VCaP (cell line): ENCODE measurements at regions not wholly inside any gene's neighbourhood (a gene's known extent, or its start where the extent isn't known, plus 50 kb on each side); places are given as distances from the start of the nearest gene placed in this dataset.

Source experiments
- H3K27ac ChIP-seq: fragments of 450-650 bp; 2 replicates; pipeline ENCODE4 v1.5.1; 2017
- TF ChIP-seq, protein P1 (sequence below): fragments of 450-650 bp; conservative IDR thresholded peaks from 2 replicates; pipeline ENCODE4 v1.5.1; 2017; ENCODE audit warnings: mild to moderate bottlenecking, moderate library complexity

DNA sequence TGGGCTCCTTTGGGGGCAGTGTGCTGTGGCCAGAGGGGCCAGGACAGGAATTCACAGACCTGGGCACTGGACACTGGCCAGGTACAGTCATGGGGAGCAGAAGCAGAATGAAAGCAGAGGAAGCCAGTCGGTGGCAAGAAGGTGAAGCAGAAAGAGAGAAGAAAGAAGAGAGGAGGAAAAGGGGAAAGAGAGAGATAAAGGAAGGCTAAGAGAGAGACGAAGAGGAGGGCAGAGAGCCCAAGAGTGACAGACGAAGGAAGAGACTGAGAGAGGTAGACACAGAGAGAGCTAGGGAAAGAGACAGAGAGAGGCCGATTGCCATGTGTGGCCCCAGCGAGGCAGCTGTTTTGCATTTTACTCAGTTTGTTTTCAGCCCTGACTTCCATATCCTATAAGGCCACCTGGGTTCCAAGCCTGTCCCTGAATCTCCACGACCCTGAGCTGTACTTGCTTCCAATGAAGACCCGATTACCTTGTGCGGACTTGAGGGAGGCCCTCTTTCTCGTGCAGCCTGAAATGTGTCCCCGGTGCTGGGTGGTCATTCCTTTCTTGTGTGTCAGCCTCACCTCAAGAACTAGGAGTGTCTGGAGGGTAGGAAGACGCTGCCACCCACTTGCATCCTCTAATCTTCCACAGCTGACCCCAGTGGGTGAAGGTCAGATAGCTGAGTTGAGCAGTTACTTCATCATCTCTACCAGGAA lies 73.9 kb downstream of the LSM3 start:
- TF ChIP-seq, protein P1, sequence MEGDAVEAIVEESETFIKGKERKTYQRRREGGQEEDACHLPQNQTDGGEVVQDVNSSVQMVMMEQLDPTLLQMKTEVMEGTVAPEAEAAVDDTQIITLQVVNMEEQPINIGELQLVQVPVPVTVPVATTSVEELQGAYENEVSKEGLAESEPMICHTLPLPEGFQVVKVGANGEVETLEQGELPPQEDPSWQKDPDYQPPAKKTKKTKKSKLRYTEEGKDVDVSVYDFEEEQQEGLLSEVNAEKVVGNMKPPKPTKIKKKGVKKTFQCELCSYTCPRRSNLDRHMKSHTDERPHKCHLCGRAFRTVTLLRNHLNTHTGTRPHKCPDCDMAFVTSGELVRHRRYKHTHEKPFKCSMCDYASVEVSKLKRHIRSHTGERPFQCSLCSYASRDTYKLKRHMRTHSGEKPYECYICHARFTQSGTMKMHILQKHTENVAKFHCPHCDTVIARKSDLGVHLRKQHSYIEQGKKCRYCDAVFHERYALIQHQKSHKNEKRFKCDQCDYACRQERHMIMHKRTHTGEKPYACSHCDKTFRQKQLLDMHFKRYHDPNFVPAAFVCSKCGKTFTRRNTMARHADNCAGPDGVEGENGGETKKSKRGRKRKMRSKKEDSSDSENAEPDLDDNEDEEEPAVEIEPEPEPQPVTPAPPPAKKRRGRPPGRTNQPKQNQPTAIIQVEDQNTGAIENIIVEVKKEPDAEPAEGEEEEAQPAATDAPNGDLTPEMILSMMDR = no peak
- H3K27ac ChIP-seq = no peak overlapping the region

- TF ChIP-seq, protein P1 = no peak
- H3K27ac ChIP-seq = no peak overlapping the region
Measured at GRCh38 chr3:14253022-14253706, 74.5 kb downstream of the LSM3 start.

GRCh38 chr3:14253707-14254382 lies 75.2 kb downstream of the LSM3 start:
- TF ChIP-seq, protein P1 = no peak
- H3K27ac ChIP-seq = no peak overlapping the region

DNA sequence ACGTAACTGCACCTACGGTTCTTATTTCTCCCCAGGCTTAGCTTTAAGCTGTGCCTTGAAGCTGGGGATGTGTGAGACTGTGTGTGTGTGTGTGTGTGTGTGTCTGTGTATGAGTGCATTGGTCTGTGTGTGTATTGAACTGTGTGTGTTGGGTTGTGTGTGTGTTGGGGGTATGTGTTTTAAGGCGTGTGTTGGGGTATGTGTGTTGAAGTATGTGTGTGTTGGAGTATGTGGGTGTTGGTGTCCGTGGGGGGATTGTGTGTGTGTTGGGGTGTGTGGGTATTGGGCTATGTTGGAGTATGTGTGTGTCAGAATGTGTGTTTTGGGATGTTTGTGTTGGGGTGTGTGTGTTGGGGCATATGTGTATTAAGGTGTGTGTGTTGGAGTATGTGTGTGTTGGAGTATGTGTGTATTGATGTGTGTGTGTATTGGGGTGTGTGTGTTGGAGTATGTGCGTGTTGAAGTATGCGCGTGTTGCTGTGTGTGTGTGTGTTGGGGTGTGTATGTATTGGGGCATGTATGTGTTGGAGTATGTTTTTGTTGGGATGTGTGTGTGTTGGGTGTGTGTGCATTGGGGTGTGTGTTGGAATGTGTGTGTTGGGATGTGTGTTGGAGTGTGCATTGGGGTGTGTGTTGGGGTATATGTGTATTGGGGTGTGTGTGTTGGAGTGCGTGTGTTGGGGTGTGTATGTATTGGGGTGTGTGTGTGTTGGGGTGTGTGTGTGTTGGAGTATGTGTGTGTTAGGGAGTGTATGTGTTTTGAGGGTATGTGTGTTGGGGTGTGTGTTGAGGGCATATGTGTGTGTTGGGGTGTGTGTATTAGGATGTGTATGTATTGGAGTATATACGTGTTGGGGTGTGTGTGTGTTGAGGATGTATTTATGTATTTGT lies 76.4 kb downstream of the LSM3 start:
- TF ChIP-seq, protein P1 = no peak

DNA sequence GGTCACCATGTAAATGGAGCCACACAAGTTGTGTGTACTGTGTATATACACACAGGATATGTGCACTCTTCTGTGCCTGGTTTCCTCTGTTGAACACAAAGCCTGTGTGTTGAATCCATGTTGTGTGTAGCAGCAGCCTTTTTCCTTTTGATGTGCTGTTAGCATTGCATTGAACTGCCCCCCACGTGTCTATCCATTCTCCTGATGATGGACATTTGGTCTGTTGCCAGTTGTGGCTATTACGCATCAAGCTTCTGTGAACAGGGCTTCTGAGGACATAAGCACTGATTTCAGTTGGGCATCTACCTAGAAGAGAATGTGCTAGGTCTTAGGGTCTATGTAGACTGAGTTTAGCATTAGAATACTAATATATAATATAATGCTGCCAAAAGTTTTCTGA lies 77.4 kb downstream of the LSM3 start:
- no peak overlapping the region for H3K27ac ChIP-seq
- TF ChIP-seq, protein P1 = no peak

More for the DNA sequence above, 76.4 kb downstream of the LSM3 start:
- no peak overlapping the region for H3K27ac ChIP-seq

DNA sequence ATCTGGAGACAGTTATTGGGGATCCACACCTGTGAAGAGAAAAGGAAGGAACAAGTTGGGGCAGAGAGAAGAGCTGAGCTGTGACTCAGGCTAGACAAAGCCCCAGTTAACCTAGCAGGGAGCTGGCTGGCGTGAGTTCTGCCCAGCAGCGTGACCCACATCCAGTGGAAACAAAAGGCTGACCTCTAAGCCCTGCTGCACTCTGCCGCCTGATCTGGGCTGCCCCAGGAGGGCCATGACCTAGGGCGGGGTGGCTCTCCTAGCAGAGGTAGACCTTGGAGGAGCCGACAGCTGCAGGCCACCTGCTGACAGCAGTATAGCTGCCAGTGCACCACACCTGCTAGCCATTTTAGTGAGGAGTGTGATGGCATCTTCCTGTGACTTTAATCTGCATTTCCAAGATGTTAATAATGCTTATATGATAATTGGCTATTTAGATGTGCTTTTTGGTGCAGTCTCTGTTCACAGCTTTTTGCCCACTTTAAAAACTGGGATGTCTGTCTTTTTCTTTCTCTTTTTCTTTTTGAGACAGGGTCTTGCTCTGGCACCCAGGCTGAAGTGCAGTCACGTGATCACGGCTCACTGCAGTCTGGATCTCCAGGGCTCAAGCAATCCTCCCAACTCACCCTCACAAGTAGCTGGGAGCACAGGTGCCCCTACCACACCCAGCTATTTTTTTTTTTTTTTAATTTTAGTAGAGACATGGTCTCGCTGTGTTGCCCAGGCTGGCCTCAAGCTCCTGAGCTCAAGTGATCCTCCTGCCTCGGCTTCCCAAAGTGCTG lies 78.1 kb downstream of the LSM3 start:
- H3K27ac ChIP-seq = no peak overlapping the region

More for the DNA sequence above, 78.1 kb downstream of the LSM3 start:
- TF ChIP-seq, protein P1 = no peak
